ENCODE measurements at regions not wholly inside any gene's neighbourhood (a gene's known extent, or its start where the extent isn't known, plus 50 kb on each side); places are given as distances from the start of the nearest gene placed in this dataset.

GRCh38 chr18:39491408-39491807, 1925.8 kb upstream of the CELF4 start:
- Mint-ChIP-seq H3K27ac (no peak overlapping the region), H3K4me3 (no peak overlapping the region), H3K36me3 (ENCODE audit: low read depth) (no peaks in the 10 kb centered on the region), H3K27me3 (ENCODE audit: insufficient read depth, low read depth, poor library complexity) (no peaks in the 10 kb centered on the region), H3K4me1 (peaks cover 7% of the 10 kb centered on the region; the same call in 2 of the 3 replicates), H3K9me3 (peaks cover 3% of the 10 kb centered on the region; the same call in 1 of the 3 replicates)
- DNase-seq (ENCODE audit: low spot score) (no peak), ATAC-seq (no peak)
- Histone ChIP-seq H3F3A (replicated peaks; ENCODE audit: low read depth) (no peaks in the 10 kb centered on the region), H3K36me3 (ENCODE audit: insufficient read depth) (no peaks in the 10 kb centered on the region), H3K4me2 (no peak overlapping the region), H3K4me3 (no peak overlapping the region), H3K27ac (ENCODE audit: low read depth) (no peak overlapping the region), H4K20me1 (replicated peaks; ENCODE audit: insufficient read depth) (no peaks in the 10 kb centered on the region), H3K27me3 (ENCODE audit: insufficient read depth) (no peaks in the 10 kb centered on the region), H3K79me2 (replicated peaks; ENCODE audit: insufficient read depth) (no peaks in the 10 kb centered on the region), H3K4me1 (ENCODE audit: insufficient read depth) (peaks cover 4% of the 10 kb centered on the region), H2AFZ (no peak overlapping the region), H3K9me2 (ENCODE audit: insufficient read depth) (no peaks in the 10 kb centered on the region)
- TF ChIP-seq REST (IDR thresholded peaks at IDR 0.05; ENCODE audit: unreplicated experiment): no peak
- no peak for TF ChIP-seq EZH2phosphoT487 (IDR thresholded peaks at IDR 0.05; ENCODE audit: unreplicated experiment)
- TF ChIP-seq CTCF (conservative IDR thresholded peaks at IDR 0.05; ENCODE audit: low read depth in 2 of 2): no peak
- TF ChIP-seq STAT1 (IDR thresholded peaks at IDR 0.05; ENCODE audit: unreplicated experiment): no peak
- TF ChIP-seq ZNF331 (CRISPR knock-in tag; IDR thresholded peaks at IDR 0.05; ENCODE audit: low read depth): no peak
- no peak for TF ChIP-seq POLR2AphosphoS5 (IDR thresholded peaks at IDR 0.05; ENCODE audit: low read depth)
- TF ChIP-seq ZNF114 (CRISPR knock-in tag; IDR thresholded peaks at IDR 0.05): no peak
- TF ChIP-seq ZNF462 (CRISPR knock-in tag; IDR thresholded peaks at IDR 0.05): no peak
- TF ChIP-seq EZH2 (IDR thresholded peaks at IDR 0.05; ENCODE audit: low read depth, unreplicated experiment): no peak
- no peak for TF ChIP-seq NANOG (IDR thresholded peaks at IDR 0.05; ENCODE audit: borderline replicate concordance)
- TF ChIP-seq JUNB (IDR thresholded peaks at IDR 0.05; ENCODE audit: unreplicated experiment): no peak
- TF ChIP-seq CREB1 (CRISPR knock-in tag; IDR thresholded peaks at IDR 0.05; ENCODE audit: low read depth): no peak
- no peak for TF ChIP-seq ETS1 (IDR thresholded peaks at IDR 0.05)

Data from GM23338 (cell line).